CD14-positive monocyte (primary cell): ENCODE measurements at regions not wholly inside any gene's neighbourhood (a gene's known extent, or its start where the extent isn't known, plus 50 kb on each side); places are given as distances from the start of the nearest gene placed in this dataset.

Experiments used
- DNase-seq, 3 donors: peaks; one replicate each; pipeline ENCODE4 v3.0.0-alpha.2; 2011 to 2022
- H2AFZ ChIP-seq: 2 replicates; pipeline ENCODE4 v1.6.0; 2012; ENCODE audit warnings: mild to moderate bottlenecking, low read depth, low read length, inconsistent platforms; ENCODE audit not compliant: insufficient read depth, poor library complexity, severe bottlenecking
- H3K27ac ChIP-seq, 2 donors: 1 replicate in 1 of 2; 2 replicates in 1 of 2; pipeline ENCODE4 v1.5.1; 2012 to 2013; ENCODE audit warnings: low read length in 2 of 2, control low read depth in 1 of 2, inconsistent platforms in 1 of 2, low read depth in 1 of 2, mild to moderate bottlenecking in 1 of 2
- H3K27me3 ChIP-seq, 2 donors: one replicate each; pipeline versions ENCODE4 v1.6.0 to v1.6.1; 2011 to 2013; ENCODE audit warnings: low read length in 2 of 2; ENCODE audit not compliant: control insufficient read depth in 2 of 2, insufficient read depth in 2 of 2
- H3K36me3 ChIP-seq, 2 donors: replicated peaks in 1 of 2; 1 replicate in 1 of 2; 2 replicates in 1 of 2; pipeline versions ENCODE4 v1.5.1 to v1.6.1; 2012 to 2013; ENCODE audit warnings: low read length in 2 of 2, control low read depth in 1 of 2, inconsistent platforms in 1 of 2, mild to moderate bottlenecking in 1 of 2; ENCODE audit not compliant: insufficient read depth in 2 of 2, control insufficient read depth in 1 of 2
- H3K4me1 ChIP-seq, 2 donors: 1 replicate in 1 of 2; 2 replicates in 1 of 2; pipeline versions ENCODE4 v1.5.1 to v1.6.1; 2012 to 2013; ENCODE audit warnings: low read length in 2 of 2, control low read depth in 1 of 2, inconsistent platforms in 1 of 2, mild to moderate bottlenecking in 1 of 2, moderate library complexity in 1 of 2; ENCODE audit not compliant: insufficient read depth in 2 of 2, control insufficient read depth in 1 of 2
- H3K4me2 ChIP-seq: replicated peaks from 2 replicates; pipeline ENCODE3; 2012; ENCODE audit warnings: low read length, moderate library complexity, mild to moderate bottlenecking; ENCODE audit not compliant: poor library complexity, severe bottlenecking; ENCODE audit errors: extremely low read depth
- H3K4me3 ChIP-seq, 3 experiments: fragments of 200-600 bp in 1 of 3; sonication (generic) in 1 of 3; replicated peaks in 1 of 3; 1 replicate in 2 of 3; 2 replicates in 1 of 3; pipeline ENCODE4 v1.5.1; 2011 to 2013; ENCODE audit warnings: low read length in 3 of 3, mild to moderate bottlenecking in 3 of 3, control low read depth in 2 of 3, low read depth in 2 of 3, inconsistent platforms in 1 of 3, moderate library complexity in 1 of 3
- H3K79me2 ChIP-seq: 2 replicates; pipeline ENCODE4 v1.6.0; 2012; ENCODE audit warnings: mild to moderate bottlenecking, control low read depth, inconsistent platforms, low read length, moderate library complexity; ENCODE audit not compliant: insufficient read depth
- H3K9ac ChIP-seq: 2 replicates; pipeline ENCODE4 v1.6.0; 2017; ENCODE audit warnings: low read length, mild to moderate bottlenecking; ENCODE audit not compliant: insufficient read depth, poor library complexity, severe bottlenecking
- H3K9me3 ChIP-seq, 2 donors: replicated peaks in 1 of 2; 1 replicate in 1 of 2; 2 replicates in 1 of 2; pipeline versions ENCODE4 v1.5.1 to v1.6.1; 2012 to 2013; ENCODE audit warnings: low read length in 2 of 2, control low read depth in 1 of 2; ENCODE audit not compliant: control insufficient read depth in 1 of 2, insufficient read depth in 1 of 2
- H4K20me1 ChIP-seq: 2 replicates; pipeline ENCODE4 v1.6.0; 2012; ENCODE audit warnings: mild to moderate bottlenecking, low read length, control low read depth, moderate library complexity; ENCODE audit not compliant: insufficient read depth
- H3K27ac Mint-ChIP-seq, 7 donors: one replicate each; pipeline ENCODE4 v1.8.0; 2020; ENCODE audit warnings: mild to moderate bottlenecking in 7 of 7, mixed read lengths in 7 of 7, moderate library complexity in 6 of 7, inconsistent platforms in 2 of 7
- H3K27me3 Mint-ChIP-seq, 3 donors: one replicate each; pipeline ENCODE4 v1.8.0; 2021 to 2022; ENCODE audit warnings: low read depth in 3 of 3, mild to moderate bottlenecking in 3 of 3, mixed read lengths in 3 of 3, moderate library complexity in 3 of 3, inconsistent platforms in 1 of 3
- H3K36me3 Mint-ChIP-seq, 2 donors: one replicate each; pipeline ENCODE4 v1.8.0; 2020; ENCODE audit warnings: mixed read lengths in 2 of 2, inconsistent platforms in 1 of 2, mild to moderate bottlenecking in 1 of 2
- H3K4me1 Mint-ChIP-seq: one replicate; pipeline ENCODE4 v1.8.0; 2020; ENCODE audit warnings: mild to moderate bottlenecking, mixed read lengths
- H3K4me3 Mint-ChIP-seq, 2 donors: one replicate each; pipeline ENCODE4 v1.8.0; 2020; ENCODE audit warnings: mild to moderate bottlenecking in 2 of 2, mixed read lengths in 2 of 2, moderate library complexity in 1 of 2
- H3K9me3 Mint-ChIP-seq, 7 donors: one replicate each; pipeline ENCODE4 v1.8.0; 2020 to 2022; ENCODE audit warnings: mixed read lengths in 7 of 7, mild to moderate bottlenecking in 6 of 7, moderate library complexity in 6 of 7, inconsistent platforms in 2 of 7
- CTCF ChIP-seq: fragments of 200-600 bp; IDR thresholded peaks from one replicate; pipeline ENCODE4 v1.8.0; 2022; ENCODE audit warnings: antibody characterized with exemption, mild to moderate bottlenecking
- WGBS: methylation state at CpG from one replicate; pipeline ENCODE4 v1.1.5; 2013; ENCODE audit warnings: missing lambda C conversion rate; ENCODE audit not compliant: insufficient coverage; 5-methylcytosine and 5-hydroxymethylcytosine counted together
- intact Hi-C, 2 donors: fragments of 100-400 bp; cut with micrococcal nuclease; formaldehyde crosslinking; loops; one replicate each; pipeline versions ENCODE4 v1.15.0 to v1.15.1; 2023

GRCh38 chr10:128296253-128297007 lies 170.2 kb upstream of the MKI67 start:
- Mint-ChIP-seq H3K27me3 (peaks cover 0 to 2% (median 2%) of the 10 kb centered on the region in 3 donors), H3K4me1 (no peaks in the 10 kb centered on the region), H3K4me3 (no peak overlapping the region), H3K27ac (no peak overlapping the region), H3K36me3 (no peaks in the 10 kb centered on the region), H3K9me3 (peaks cover 1 to 9% (median 6%) of the 10 kb centered on the region in 7 donors)
- Histone ChIP-seq H3K27me3 (no peaks in the 10 kb centered on the region), H3K4me1 (no peaks in the 10 kb centered on the region), H3K79me2 (no peaks in the 10 kb centered on the region), H3K27ac (no peak overlapping the region), H3K4me2 (no peak overlapping the region), H3K4me3 (no peak overlapping the region), H3K9me3 (no peaks in the 10 kb centered on the region), H4K20me1 (no peaks in the 10 kb centered on the region), H3K9ac (no peak overlapping the region), H3K36me3 (no peaks in the 10 kb centered on the region), H2AFZ (no peak overlapping the region)
- 100% methylated on average over 2 of the region's 13 CpGs for WGBS
- TF ChIP-seq CTCF, result no peak
- intact Hi-C loops, result no loop called here
- no peak for DNase-seq

- no peak overlapping the region for H3K9ac ChIP-seq
- no peak for TF ChIP-seq CTCF
- no peaks in the 10 kb centered on the region for H3K27me3 ChIP-seq
- H3K4me2 ChIP-seq, result no peak overlapping the region
- no peaks in the 10 kb centered on the region for H3K4me1 Mint-ChIP-seq
- H4K20me1 ChIP-seq, result no peaks in the 10 kb centered on the region
- no peak overlapping the region for H2AFZ ChIP-seq
- no peaks in the 10 kb centered on the region for H3K4me1 ChIP-seq
- peaks cover 2 to 12% (median 8%) of the 10 kb centered on the region in 7 donors for H3K9me3 Mint-ChIP-seq
- DNase-seq, result no peak
- no peaks in the 10 kb centered on the region for H3K36me3 Mint-ChIP-seq
- H3K27ac ChIP-seq, result no peak overlapping the region
- intact Hi-C loops, result no loop called here
- H3K27me3 Mint-ChIP-seq, result peaks cover 0 to 2% (median 2%) of the 10 kb centered on the region in 3 donors
- H3K36me3 ChIP-seq, result no peaks in the 10 kb centered on the region
- no peaks in the 10 kb centered on the region for H3K79me2 ChIP-seq
- no peak overlapping the region for H3K4me3 ChIP-seq
- no peaks in the 10 kb centered on the region for H3K9me3 ChIP-seq
- H3K27ac Mint-ChIP-seq, result no peak overlapping the region
- H3K4me3 Mint-ChIP-seq, result no peak overlapping the region
- WGBS, result 94% methylated on average over 11 of the region's 11 CpGs
Observed at GRCh38 chr10:128297709-128298378, 171.6 kb upstream of the MKI67 start.
